ENCODE measurements at regions not wholly inside any gene's neighbourhood (a gene's known extent, or its start where the extent isn't known, plus 50 kb on each side); places are given as distances from the start of the nearest gene placed in this dataset.
"Not testable (repeated sequence)": the region's sequence is repeated elsewhere in the genome, so short reads cannot be mapped to it uniquely, and the experiment has no call there.

GRCh38 chr9:21608200-21608599 is 126.1 kb upstream of the IFNE start:
- Mint-ChIP-seq H3K4me3 (no peak overlapping the region), H3K27me3 (no peaks in the 10 kb centered on the region), H3K36me3 (peaks cover 3% of the 10 kb centered on the region), H3K4me1 (peaks cover 81% of the 10 kb centered on the region), H3K27ac (no peak overlapping the region), H3K9me3 (peaks cover 7% of the 10 kb centered on the region)

GRCh38 chr9:21609506-21609905 is 127.4 kb upstream of the IFNE start:
- H3K4me3 Mint-ChIP-seq, result no peak overlapping the region
- H3K4me1 Mint-ChIP-seq, result peaks cover 86% of the 10 kb centered on the region
- H3K27ac Mint-ChIP-seq, result peak overlapping the region; percentile 38
- peaks cover 7% of the 10 kb centered on the region for H3K9me3 Mint-ChIP-seq
- H3K36me3 Mint-ChIP-seq, result peaks cover 3% of the 10 kb centered on the region
- H3K27me3 Mint-ChIP-seq, result no peaks in the 10 kb centered on the region

- H3K27ac Mint-ChIP-seq, result peak overlapping the region; percentile 92
- H3K4me3 Mint-ChIP-seq, result peak overlapping the region; percentile 72
- H3K36me3 Mint-ChIP-seq, result peaks cover 3% of the 10 kb centered on the region
- H3K4me1 Mint-ChIP-seq, result peaks cover 90% of the 10 kb centered on the region
- H3K27me3 Mint-ChIP-seq, result no peaks in the 10 kb centered on the region
- peaks cover under 1% of the 10 kb centered on the region for H3K9me3 Mint-ChIP-seq
These were observed 129.8 kb upstream of the IFNE start for GRCh38 chr9:21611891-21612290.

- Mint-ChIP-seq H3K27ac (peak overlapping the region; percentile 56), H3K27me3 (no peaks in the 10 kb centered on the region), H3K4me3 (peak overlapping the region; percentile 51), H3K9me3 (no peaks in the 10 kb centered on the region), H3K4me1 (peaks cover 67% of the 10 kb centered on the region), H3K36me3 (peaks cover 1% of the 10 kb centered on the region)
These were observed 132.9 kb upstream of the IFNE start for GRCh38 chr9:21615018-21615417.

GRCh38 chr9:21615446-21615845 is 133.3 kb upstream of the IFNE start:
- Mint-ChIP-seq H3K9me3 (no peaks in the 10 kb centered on the region), H3K4me3 (peak overlapping the region; percentile 51), H3K27ac (peak overlapping the region; percentile 56), H3K27me3 (no peaks in the 10 kb centered on the region), H3K36me3 (peaks cover 1% of the 10 kb centered on the region), H3K4me1 (peaks cover 63% of the 10 kb centered on the region)

- Mint-ChIP-seq H3K36me3 (no peaks in the 10 kb centered on the region), H3K27ac (peak overlapping the region; percentile 81), H3K4me3 (peak overlapping the region; percentile 26), H3K27me3 (no peaks in the 10 kb centered on the region), H3K9me3 (no peaks in the 10 kb centered on the region), H3K4me1 (peaks cover 63% of the 10 kb centered on the region)
These were observed 134.1 kb upstream of the IFNE start for GRCh38 chr9:21616082-21616778.

GRCh38 chr9:21624675-21625644 is 142.8 kb upstream of the IFNE start:
- H3K27ac Mint-ChIP-seq, result peak overlapping the region; percentile 97
- peak overlapping the region; percentile 69 for H3K4me3 Mint-ChIP-seq
- peaks cover 49% of the 10 kb centered on the region for H3K4me1 Mint-ChIP-seq

GRCh38 chr9:21626493-21626892 is 144.4 kb upstream of the IFNE start:
- Mint-ChIP-seq H3K36me3 (peaks cover 5% of the 10 kb centered on the region), H3K4me3 (no peak overlapping the region), H3K4me1 (peaks cover 42% of the 10 kb centered on the region), H3K27me3 (no peaks in the 10 kb centered on the region), H3K27ac (peak overlapping the region; percentile 85), H3K9me3 (peaks cover 14% of the 10 kb centered on the region)

More at GRCh38 chr9:21624675-21625644, 142.8 kb upstream of the IFNE start:
- no peaks in the 10 kb centered on the region for H3K27me3 Mint-ChIP-seq
- peaks cover 5% of the 10 kb centered on the region for H3K36me3 Mint-ChIP-seq
- H3K9me3 Mint-ChIP-seq, result peaks cover 14% of the 10 kb centered on the region

GRCh38 chr9:21628954-21629353 is 146.8 kb upstream of the IFNE start:
- not testable (repeated sequence) for H3K27me3 Mint-ChIP-seq, H3K4me3 Mint-ChIP-seq, H3K9me3 Mint-ChIP-seq, H3K27ac Mint-ChIP-seq, H3K36me3 Mint-ChIP-seq
- H3K4me1 Mint-ChIP-seq, result peaks cover 34% of the 10 kb centered on the region

- Mint-ChIP-seq H3K36me3 (peaks cover 2% of the 10 kb centered on the region), H3K4me1 (peaks cover 4% of the 10 kb centered on the region), H3K27me3 (no peaks in the 10 kb centered on the region), H3K9me3 (peaks cover 4% of the 10 kb centered on the region), H3K4me3 (no peak overlapping the region), H3K27ac (no peak overlapping the region)
These were observed 152.8 kb upstream of the IFNE start for GRCh38 chr9:21634951-21635350.

- no peak overlapping the region for H3K4me3 Mint-ChIP-seq
- peaks cover 2% of the 10 kb centered on the region for H3K36me3 Mint-ChIP-seq
- no peaks in the 10 kb centered on the region for H3K27me3 Mint-ChIP-seq
- H3K27ac Mint-ChIP-seq, result no peak overlapping the region
- H3K9me3 Mint-ChIP-seq, result peaks cover 4% of the 10 kb centered on the region
- H3K4me1 Mint-ChIP-seq, result peaks cover 13% of the 10 kb centered on the region
These were observed 156.0 kb upstream of the IFNE start for GRCh38 chr9:21638104-21638503.

- Mint-ChIP-seq H3K9me3 (peaks cover 16% of the 10 kb centered on the region), H3K4me3 (no peak overlapping the region), H3K36me3 (peaks cover 11% of the 10 kb centered on the region), H3K4me1 (peaks cover 20% of the 10 kb centered on the region), H3K27me3 (no peaks in the 10 kb centered on the region), H3K27ac (no peak overlapping the region)
These were observed 149.3 kb upstream of the MTAP start for GRCh38 chr9:21653091-21653490.

GRCh38 chr9:21653589-21653988 is 148.8 kb upstream of the MTAP start:
- Mint-ChIP-seq H3K9me3 (peaks cover 13% of the 10 kb centered on the region), H3K27me3 (no peaks in the 10 kb centered on the region), H3K4me1 (peaks cover 20% of the 10 kb centered on the region), H3K27ac (no peak overlapping the region), H3K4me3 (no peak overlapping the region), H3K36me3 (peaks cover 8% of the 10 kb centered on the region)

GRCh38 chr9:21656776-21657674 is 145.4 kb upstream of the MTAP start:
- no peak overlapping the region for H3K4me3 Mint-ChIP-seq
- peak overlapping the region; percentile 82 for H3K27ac Mint-ChIP-seq
- no peaks in the 10 kb centered on the region for H3K9me3 Mint-ChIP-seq
- H3K4me1 Mint-ChIP-seq, result peaks cover 20% of the 10 kb centered on the region
- no peaks in the 10 kb centered on the region for H3K36me3 Mint-ChIP-seq
- H3K27me3 Mint-ChIP-seq, result no peaks in the 10 kb centered on the region

- Mint-ChIP-seq H3K9me3 (no peaks in the 10 kb centered on the region), H3K27ac (peak overlapping the region; percentile 13), H3K4me3 (no peak overlapping the region)
These were observed 144.3 kb upstream of the MTAP start for GRCh38 chr9:21657966-21658667.

More at GRCh38 chr9:21657966-21658667, 144.3 kb upstream of the MTAP start:
- Mint-ChIP-seq H3K27me3 (no peaks in the 10 kb centered on the region), H3K36me3 (no peaks in the 10 kb centered on the region), H3K4me1 (peaks cover 20% of the 10 kb centered on the region)

All from activated naive CD4-positive, alpha-beta T cell treated with anti-CD3 and anti-CD28 coated beads, Interleukin-2, amount 50 U/mL, for 24 hours (primary cell).